IPS DF 6.9 (cell line): ENCODE measurements at regions not wholly inside any gene's neighbourhood (a gene's known extent, or its start where the extent isn't known, plus 50 kb on each side); places are given as distances from the start of the nearest gene placed in this dataset.

ENCODE experiments used
- DNase-seq: peaks from one replicate; pipeline ENCODE4 v3.0.0-alpha.2; 2013; ENCODE audit warnings: low read depth, low spot score
- H3K27ac ChIP-seq: one replicate; pipeline ENCODE4 v1.5.1; 2013; ENCODE audit warnings: low read length, control low read depth
- H3K27me3 ChIP-seq: 2 replicates; pipeline ENCODE4 v1.6.1; 2013; ENCODE audit warnings: mild to moderate bottlenecking, low read length; ENCODE audit not compliant: control insufficient read depth, insufficient read depth
- H3K36me3 ChIP-seq: 2 replicates; pipeline ENCODE4 v1.6.1; 2013; ENCODE audit warnings: low read length; ENCODE audit not compliant: control insufficient read depth, insufficient read depth
- H3K4me1 ChIP-seq: 2 replicates; pipeline ENCODE4 v1.6.1; 2013; ENCODE audit warnings: low read length; ENCODE audit not compliant: control insufficient read depth, insufficient read depth
- H3K4me3 ChIP-seq: 2 replicates; pipeline ENCODE4 v1.5.1; 2013; ENCODE audit warnings: mild to moderate bottlenecking, low read length
- H3K9me3 ChIP-seq: 2 replicates; pipeline ENCODE4 v1.6.1; 2013; ENCODE audit warnings: low read length, inconsistent platforms; ENCODE audit not compliant: control insufficient read depth, insufficient read depth
- WGBS: extraction: QIAGEN DNeasy Blood & Tissue Kit; methylation state at CpG from one replicate; pipeline ENCODE4 v1.1.7; 2013; ENCODE audit warnings: mixed read lengths, missing lambda C conversion rate; ENCODE audit not compliant: insufficient read length, insufficient coverage; 5-methylcytosine and 5-hydroxymethylcytosine counted together

GRCh38 chr11:13907678-13908077, 54.8 kb upstream of the SPON1 start:
- Histone ChIP-seq H3K4me3 (no peak overlapping the region), H3K27ac (no peak overlapping the region), H3K4me1 (no peaks in the 10 kb centered on the region), H3K9me3 (no peaks in the 10 kb centered on the region), H3K27me3 (no peaks in the 10 kb centered on the region), H3K36me3 (no peaks in the 10 kb centered on the region)
- no CpG with 5 or more reads among the region's 4 CpGs for WGBS
- no peak for DNase-seq

GRCh38 chr11:13908535-13908934, 54.0 kb upstream of the SPON1 start:
- Histone ChIP-seq H3K27ac (no peak overlapping the region), H3K9me3 (no peaks in the 10 kb centered on the region), H3K4me3 (no peak overlapping the region), H3K36me3 (no peaks in the 10 kb centered on the region), H3K27me3 (no peaks in the 10 kb centered on the region), H3K4me1 (no peaks in the 10 kb centered on the region)
- WGBS = no CpG with 5 or more reads among the region's 4 CpGs
- DNase-seq = no peak
